Stimulated activated memory B cell treated with anti-CD40 and anti-IgM and Interleukin-4, amounts not matched to agents 10 μg/mL and 1 μg/mL and 100 μg/mL, for 72 hours (primary cell): ENCODE measurements at regions not wholly inside any gene's neighbourhood (a gene's known extent, or its start where the extent isn't known, plus 50 kb on each side); places are given as distances from the start of the nearest gene placed in this dataset.
"Not testable (repeated sequence)": the region's sequence is repeated elsewhere in the genome, so short reads cannot be mapped to it uniquely, and the experiment has no call there.

Experiments
- ATAC-seq: fragments of 150-1000 bp; cut with Tn5 transposase; 2 replicates; pipeline ENCODE4 v1.10.0; 2021
- H3K27ac Mint-ChIP-seq: one replicate; pipeline ENCODE4 v1.8.0; 2022; ENCODE audit warnings: mild to moderate bottlenecking, mixed read lengths
- H3K27me3 Mint-ChIP-seq: one replicate; pipeline ENCODE4 v1.8.0; 2022; ENCODE audit warnings: mixed read lengths
- H3K36me3 Mint-ChIP-seq: one replicate; pipeline ENCODE4 v1.8.0; 2022; ENCODE audit warnings: mixed read lengths
- H3K4me1 Mint-ChIP-seq: one replicate; pipeline ENCODE4 v1.8.0; 2022; ENCODE audit warnings: mixed read lengths
- H3K4me3 Mint-ChIP-seq: one replicate; pipeline ENCODE4 v1.8.0; 2022; ENCODE audit warnings: mild to moderate bottlenecking, moderate library complexity, mixed read lengths
- H3K9me3 Mint-ChIP-seq: one replicate; pipeline ENCODE4 v1.8.0; 2022; ENCODE audit warnings: mixed read lengths

GRCh38 chr3:5035113-5035512 is 55.9 kb downstream of the BHLHE40 start:
- Mint-ChIP-seq H3K4me1 (peaks cover 58% of the 10 kb centered on the region), H3K27me3 (no peaks in the 10 kb centered on the region), H3K36me3 (no peaks in the 10 kb centered on the region), H3K9me3 (no peaks in the 10 kb centered on the region), H3K27ac (peak overlapping the region; percentile 11), H3K4me3 (no peak overlapping the region)
- no peak for ATAC-seq

- no peaks in the 10 kb centered on the region for H3K36me3 Mint-ChIP-seq
- H3K27ac Mint-ChIP-seq: peak overlapping the region; percentile 68
- ATAC-seq: peak; percentile 72
- no peak overlapping the region for H3K4me3 Mint-ChIP-seq
- H3K4me1 Mint-ChIP-seq: peaks cover 51% of the 10 kb centered on the region
- H3K27me3 Mint-ChIP-seq: no peaks in the 10 kb centered on the region
- H3K9me3 Mint-ChIP-seq: no peaks in the 10 kb centered on the region
Measured at GRCh38 chr3:5035692-5036391, 56.6 kb downstream of the BHLHE40 start.

GRCh38 chr3:5036392-5036766 is 57.1 kb downstream of the BHLHE40 start:
- no peak for ATAC-seq
- Mint-ChIP-seq H3K4me3 (no peak overlapping the region), H3K36me3 (no peaks in the 10 kb centered on the region), H3K4me1 (peaks cover 47% of the 10 kb centered on the region), H3K9me3 (no peaks in the 10 kb centered on the region), H3K27me3 (no peaks in the 10 kb centered on the region), H3K27ac (peak overlapping the region; percentile 68)

GRCh38 chr3:5036858-5037257 is 57.6 kb downstream of the BHLHE40 start:
- H3K27ac Mint-ChIP-seq: peak overlapping the region; percentile 68
- no peaks in the 10 kb centered on the region for H3K36me3 Mint-ChIP-seq
- peaks cover 42% of the 10 kb centered on the region for H3K4me1 Mint-ChIP-seq
- no peak for ATAC-seq
- H3K4me3 Mint-ChIP-seq: no peak overlapping the region
- no peaks in the 10 kb centered on the region for H3K9me3 Mint-ChIP-seq
- H3K27me3 Mint-ChIP-seq: no peaks in the 10 kb centered on the region

- peaks cover 42% of the 10 kb centered on the region for H3K4me1 Mint-ChIP-seq
- H3K27ac Mint-ChIP-seq: no peak overlapping the region
- ATAC-seq: no peak
- H3K4me3 Mint-ChIP-seq: no peak overlapping the region
- no peaks in the 10 kb centered on the region for H3K27me3 Mint-ChIP-seq
- no peaks in the 10 kb centered on the region for H3K36me3 Mint-ChIP-seq
- no peaks in the 10 kb centered on the region for H3K9me3 Mint-ChIP-seq
Measured at GRCh38 chr3:5039585-5039984, 60.3 kb downstream of the BHLHE40 start.

DNA sequence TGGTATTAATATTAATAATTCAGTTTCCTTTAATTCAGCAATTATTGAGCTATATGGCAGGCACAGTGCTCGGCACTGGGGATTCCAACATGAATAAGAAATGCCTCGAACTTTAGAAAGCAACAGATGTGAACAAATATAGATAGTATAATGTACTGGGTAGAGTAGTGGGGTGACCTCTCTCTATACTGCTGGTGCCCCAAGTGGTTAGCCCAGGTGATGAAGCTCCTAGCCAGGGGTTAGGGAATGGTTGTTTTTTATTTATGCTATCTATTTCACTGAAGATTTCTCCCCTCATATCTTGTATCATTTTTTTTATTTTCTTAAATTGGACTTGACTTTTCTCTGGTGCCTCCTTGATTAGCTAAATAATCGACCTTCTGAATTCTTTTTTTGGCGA is 62.1 kb downstream of the BHLHE40 start:
- no peak for ATAC-seq
- no peak overlapping the region for H3K27ac Mint-ChIP-seq
- no peaks in the 10 kb centered on the region for H3K36me3 Mint-ChIP-seq
- H3K27me3 Mint-ChIP-seq: no peaks in the 10 kb centered on the region
- no peaks in the 10 kb centered on the region for H3K9me3 Mint-ChIP-seq
- H3K4me1 Mint-ChIP-seq: peaks cover 24% of the 10 kb centered on the region
- H3K4me3 Mint-ChIP-seq: no peak overlapping the region

DNA sequence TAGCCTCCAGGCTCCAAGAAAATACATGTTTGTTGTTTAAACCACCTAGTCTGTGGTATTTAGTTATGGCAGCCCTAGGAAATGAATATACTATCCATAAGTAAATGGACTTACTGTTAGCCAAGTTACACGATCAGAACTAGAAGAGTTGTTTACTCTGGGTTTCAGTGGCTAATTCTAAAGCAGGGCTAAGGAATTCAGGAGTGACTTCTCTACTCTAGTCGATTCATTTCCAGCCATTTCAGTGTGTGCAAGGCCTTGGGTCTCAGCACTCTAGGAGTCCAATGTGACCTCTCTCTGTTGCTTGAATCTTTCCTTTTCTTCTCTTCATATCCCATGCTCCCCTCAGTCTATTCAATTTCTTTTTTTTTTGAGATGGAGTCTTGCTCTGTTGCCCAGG is 66.7 kb downstream of the BHLHE40 start:
- no peak overlapping the region for H3K4me3 Mint-ChIP-seq
- H3K27me3 Mint-ChIP-seq: no peaks in the 10 kb centered on the region
- H3K36me3 Mint-ChIP-seq: no peaks in the 10 kb centered on the region
- ATAC-seq: no peak
- H3K4me1 Mint-ChIP-seq: no peaks in the 10 kb centered on the region
- no peak overlapping the region for H3K27ac Mint-ChIP-seq
- peaks cover 5% of the 10 kb centered on the region for H3K9me3 Mint-ChIP-seq

GRCh38 chr3:5047764-5048419 is 68.7 kb downstream of the BHLHE40 start:
- H3K9me3 Mint-ChIP-seq: peaks cover 5% of the 10 kb centered on the region
- H3K4me3 Mint-ChIP-seq: no peak overlapping the region
- ATAC-seq: no peak
- H3K4me1 Mint-ChIP-seq: peaks cover 17% of the 10 kb centered on the region
- no peaks in the 10 kb centered on the region for H3K27me3 Mint-ChIP-seq
- no peak overlapping the region for H3K27ac Mint-ChIP-seq
- no peaks in the 10 kb centered on the region for H3K36me3 Mint-ChIP-seq

- Mint-ChIP-seq H3K4me1 (peaks cover 48% of the 10 kb centered on the region), H3K27ac (peak overlapping the region; percentile 58), H3K4me3 (no peak overlapping the region), H3K36me3 (no peaks in the 10 kb centered on the region), H3K27me3 (no peaks in the 10 kb centered on the region), H3K9me3 (peaks cover 5% of the 10 kb centered on the region)
- ATAC-seq: peak; percentile 61
Measured at GRCh38 chr3:5051772-5052171, 70.3 kb upstream of the ARL8B start.

GRCh38 chr3:5052247-5052646 is 69.8 kb upstream of the ARL8B start:
- Mint-ChIP-seq H3K4me1 (peaks cover 53% of the 10 kb centered on the region), H3K27ac (peak overlapping the region; percentile 58), H3K4me3 (no peak overlapping the region), H3K9me3 (peaks cover 5% of the 10 kb centered on the region), H3K36me3 (no peaks in the 10 kb centered on the region), H3K27me3 (no peaks in the 10 kb centered on the region)
- no peak for ATAC-seq

DNA sequence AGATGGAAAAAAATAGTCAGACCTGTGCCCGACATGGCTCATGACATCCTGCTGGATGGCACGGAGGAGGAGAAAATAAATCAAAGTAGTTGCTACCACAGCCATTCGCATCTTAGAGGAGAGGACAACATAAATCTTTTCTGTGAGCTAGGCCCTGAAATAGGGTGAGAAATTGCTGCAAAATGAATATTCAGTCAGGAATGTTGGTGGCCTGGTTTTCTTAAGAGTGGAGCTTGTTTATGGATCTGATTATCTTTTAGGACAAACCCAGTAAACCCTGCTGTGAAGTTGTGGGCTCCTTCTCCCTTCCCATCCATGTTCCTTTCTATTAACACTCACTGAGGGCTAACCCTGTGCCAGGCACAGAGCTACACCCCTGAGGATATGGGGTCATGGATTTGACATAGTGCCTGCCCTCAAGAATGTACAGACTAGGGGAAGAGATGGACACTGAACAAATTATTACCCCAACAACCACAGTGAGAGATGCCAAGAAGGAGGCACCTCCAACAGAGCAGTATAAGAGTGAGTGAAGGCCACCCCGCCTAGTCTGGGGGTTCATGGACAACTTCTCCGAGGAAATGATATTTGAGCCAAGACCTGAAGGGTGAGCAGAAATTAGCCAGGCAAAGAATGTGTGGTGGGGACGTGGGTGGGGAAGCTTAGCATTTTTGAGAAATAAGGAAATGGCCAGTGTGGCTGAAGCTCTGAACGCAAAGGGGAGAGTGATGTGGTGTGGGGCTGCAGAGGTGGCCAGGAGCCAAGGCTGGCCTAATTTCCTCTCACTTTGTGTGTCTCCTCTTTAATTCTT is 68.9 kb upstream of the ARL8B start:
- Mint-ChIP-seq H3K27ac (peak overlapping the region; percentile 58), H3K4me3 (no peak overlapping the region), H3K27me3 (no peaks in the 10 kb centered on the region), H3K4me1 (peaks cover 62% of the 10 kb centered on the region), H3K9me3 (peaks cover under 1% of the 10 kb centered on the region), H3K36me3 (no peaks in the 10 kb centered on the region)
- peak; percentile 61 for ATAC-seq

GRCh38 chr3:5054098-5054497 is 68.0 kb upstream of the ARL8B start:
- H3K9me3 Mint-ChIP-seq: no peaks in the 10 kb centered on the region
- H3K4me1 Mint-ChIP-seq: peaks cover 62% of the 10 kb centered on the region
- H3K27ac Mint-ChIP-seq: peak overlapping the region; percentile 58
- H3K36me3 Mint-ChIP-seq: no peaks in the 10 kb centered on the region
- no peak overlapping the region for H3K4me3 Mint-ChIP-seq
- ATAC-seq: no peak
- no peaks in the 10 kb centered on the region for H3K27me3 Mint-ChIP-seq

DNA sequence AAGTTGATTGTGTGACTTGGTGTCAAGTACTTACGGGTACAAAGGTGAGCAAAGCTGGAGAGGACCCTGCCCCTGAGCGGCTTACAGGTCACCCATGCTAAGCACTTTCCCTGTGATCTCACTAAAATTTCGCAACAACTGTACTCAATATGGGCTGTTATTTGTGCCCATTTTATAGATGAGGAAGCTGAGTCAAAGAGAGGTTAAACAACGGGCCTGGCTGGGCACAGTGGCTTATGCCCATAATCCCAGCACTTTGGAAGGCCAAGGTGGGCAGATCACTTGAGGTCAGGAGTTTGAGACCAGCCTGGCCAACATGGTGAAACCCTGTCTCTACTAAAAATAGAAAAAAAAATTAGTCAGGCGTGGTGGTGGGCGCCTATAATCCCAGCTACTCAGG is 67.5 kb upstream of the ARL8B start:
- not testable (repeated sequence) for H3K4me3 Mint-ChIP-seq, ATAC-seq, H3K36me3 Mint-ChIP-seq, H3K27me3 Mint-ChIP-seq, H3K9me3 Mint-ChIP-seq
- Mint-ChIP-seq H3K4me1 (peaks cover 62% of the 10 kb centered on the region), H3K27ac (peak overlapping the region; percentile 58)

DNA sequence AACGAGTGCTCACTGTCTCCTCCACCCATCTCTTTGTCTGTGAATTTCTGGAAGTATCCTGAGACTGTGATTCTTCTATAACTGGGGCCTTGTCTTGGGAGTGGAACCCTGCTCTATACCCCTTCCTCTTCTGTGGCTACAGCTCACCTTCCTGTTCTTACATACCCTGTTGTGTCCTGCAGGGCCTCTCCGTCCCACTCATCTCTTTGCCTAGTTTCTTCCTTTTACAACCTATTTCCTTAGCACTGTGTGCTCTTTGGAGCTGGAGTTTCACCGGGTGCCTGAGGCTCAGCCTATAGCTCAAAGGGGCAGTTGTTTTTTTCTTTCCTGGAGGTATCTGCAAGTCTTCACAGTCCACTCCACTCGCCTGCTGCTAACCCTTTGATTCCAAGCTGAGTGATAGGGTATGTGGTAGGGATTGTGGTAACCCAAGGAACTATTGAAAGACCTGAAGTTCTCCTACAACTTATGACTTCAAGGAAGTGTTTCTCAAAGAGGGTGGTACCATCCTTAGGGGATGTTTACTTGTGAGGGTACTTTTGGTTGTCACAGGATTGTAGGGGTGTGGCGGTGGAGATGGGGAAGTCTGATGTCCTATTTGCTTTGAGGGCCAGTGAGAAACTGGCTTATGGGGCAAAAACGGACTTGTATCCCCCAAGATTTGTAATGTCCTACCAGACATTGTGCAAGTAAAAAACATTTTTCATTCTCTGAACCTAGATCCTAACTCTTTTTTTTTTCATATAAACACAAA is 66.6 kb upstream of the ARL8B start:
- Mint-ChIP-seq H3K27me3 (no peaks in the 10 kb centered on the region), H3K36me3 (no peaks in the 10 kb centered on the region), H3K9me3 (no peaks in the 10 kb centered on the region), H3K4me1 (peaks cover 62% of the 10 kb centered on the region), H3K27ac (peak overlapping the region; percentile 76), H3K4me3 (no peak overlapping the region)
- peak; percentile 49 for ATAC-seq

GRCh38 chr3:5056111-5056391 is 66.0 kb upstream of the ARL8B start:
- no peak overlapping the region for H3K27ac Mint-ChIP-seq
- no peaks in the 10 kb centered on the region for H3K27me3 Mint-ChIP-seq
- no peaks in the 10 kb centered on the region for H3K9me3 Mint-ChIP-seq
- H3K4me1 Mint-ChIP-seq: peaks cover 62% of the 10 kb centered on the region
- H3K36me3 Mint-ChIP-seq: no peaks in the 10 kb centered on the region
- H3K4me3 Mint-ChIP-seq: no peak overlapping the region
- no peak for ATAC-seq
